ENCODE measurements at regions not wholly inside any gene's neighbourhood (a gene's known extent, or its start where the extent isn't known, plus 50 kb on each side); places are given as distances from the start of the nearest gene placed in this dataset.

GRCh38 chr2:104744537-104744936 is 109.4 kb upstream of the POU3F3 start:
- H3K4me2 ChIP-seq (ENCODE audit: insufficient read depth, low read length): no peak overlapping the region
- H3K27ac ChIP-seq (ENCODE audit: low read depth, low read length): no peak overlapping the region
- H4K20me1 ChIP-seq (ENCODE audit: insufficient read depth, low read length): no peaks in the 10 kb centered on the region
- H3K4me3 ChIP-seq (ENCODE audit: insufficient read depth, low read length): no peak overlapping the region
- H3K9me3 ChIP-seq (ENCODE audit: low read depth, low read length): no peaks in the 10 kb centered on the region
- no peaks in the 10 kb centered on the region for H3K79me2 ChIP-seq (ENCODE audit: insufficient read depth, low read length)
- H3K36me3 ChIP-seq (ENCODE audit: insufficient read depth, low read length): no peaks in the 10 kb centered on the region
- no peaks in the 10 kb centered on the region for H3K4me1 ChIP-seq (ENCODE audit: insufficient read depth, low read length)
- no peak for DNase-seq (ENCODE audit: insufficient read length, low spot score, missing footprints)
- no peak overlapping the region for H2AFZ ChIP-seq (ENCODE audit: low read length)
- TF ChIP-seq CTCF (IDR thresholded peaks at IDR 0.05; ENCODE audit: extremely low read depth, low read depth, low read length): no peak
- no peaks in the 10 kb centered on the region for H3K27me3 ChIP-seq (ENCODE audit: insufficient read depth, low read length)

DNA sequence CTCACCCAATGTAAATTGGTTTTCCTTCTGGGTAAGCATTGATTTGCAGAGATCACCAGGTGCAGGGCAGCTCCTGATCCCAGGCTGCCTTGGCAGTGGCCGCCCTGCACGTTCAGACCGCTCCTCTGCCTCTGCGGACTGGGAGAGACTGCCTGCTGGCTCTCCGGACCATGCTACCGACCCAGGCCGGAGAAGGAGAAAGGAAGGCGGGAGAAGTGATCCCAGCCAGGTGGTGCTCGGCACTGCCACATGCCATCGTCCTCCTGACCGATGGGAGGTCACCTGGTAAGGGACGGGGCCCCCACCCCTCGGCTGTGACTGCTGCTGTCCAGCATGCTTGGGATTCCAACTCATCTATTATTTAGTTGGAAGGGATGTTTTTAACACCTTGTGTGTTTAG is 108.1 kb upstream of the POU3F3 start:
- Histone ChIP-seq H3K9me3 (ENCODE audit: low read depth, low read length) (no peaks in the 10 kb centered on the region), H3K79me2 (ENCODE audit: insufficient read depth, low read length) (no peaks in the 10 kb centered on the region), H3K27me3 (ENCODE audit: insufficient read depth, low read length) (no peaks in the 10 kb centered on the region), H3K4me3 (ENCODE audit: insufficient read depth, low read length) (no peak overlapping the region), H3K4me2 (ENCODE audit: insufficient read depth, low read length) (no peak overlapping the region), H3K4me1 (ENCODE audit: insufficient read depth, low read length) (no peaks in the 10 kb centered on the region), H3K36me3 (ENCODE audit: insufficient read depth, low read length) (no peaks in the 10 kb centered on the region), H2AFZ (ENCODE audit: low read length) (no peak overlapping the region), H3K27ac (ENCODE audit: low read depth, low read length) (no peak overlapping the region), H4K20me1 (ENCODE audit: insufficient read depth, low read length) (no peaks in the 10 kb centered on the region)
- no peak for DNase-seq (ENCODE audit: insufficient read length, low spot score, missing footprints)
- TF ChIP-seq CTCF (IDR thresholded peaks at IDR 0.05; ENCODE audit: extremely low read depth, low read depth, low read length): no peak

- no peaks in the 10 kb centered on the region for H3K27me3 ChIP-seq (ENCODE audit: insufficient read depth, low read length)
- no peaks in the 10 kb centered on the region for H3K4me1 ChIP-seq (ENCODE audit: insufficient read depth, low read length)
- TF ChIP-seq CTCF (IDR thresholded peaks at IDR 0.05; ENCODE audit: extremely low read depth, low read depth, low read length): no peak
- H3K4me2 ChIP-seq (ENCODE audit: insufficient read depth, low read length): no peak overlapping the region
- H3K79me2 ChIP-seq (ENCODE audit: insufficient read depth, low read length): no peaks in the 10 kb centered on the region
- H2AFZ ChIP-seq (ENCODE audit: low read length): no peak overlapping the region
- no peaks in the 10 kb centered on the region for H3K9me3 ChIP-seq (ENCODE audit: low read depth, low read length)
- DNase-seq (ENCODE audit: insufficient read length, low spot score, missing footprints): no peak
- H4K20me1 ChIP-seq (ENCODE audit: insufficient read depth, low read length): no peaks in the 10 kb centered on the region
- H3K36me3 ChIP-seq (ENCODE audit: insufficient read depth, low read length): no peaks in the 10 kb centered on the region
- no peak overlapping the region for H3K27ac ChIP-seq (ENCODE audit: low read depth, low read length)
- H3K4me3 ChIP-seq (ENCODE audit: insufficient read depth, low read length): no peak overlapping the region
These were observed 107.6 kb upstream of the POU3F3 start for GRCh38 chr2:104746299-104746698.

DNA sequence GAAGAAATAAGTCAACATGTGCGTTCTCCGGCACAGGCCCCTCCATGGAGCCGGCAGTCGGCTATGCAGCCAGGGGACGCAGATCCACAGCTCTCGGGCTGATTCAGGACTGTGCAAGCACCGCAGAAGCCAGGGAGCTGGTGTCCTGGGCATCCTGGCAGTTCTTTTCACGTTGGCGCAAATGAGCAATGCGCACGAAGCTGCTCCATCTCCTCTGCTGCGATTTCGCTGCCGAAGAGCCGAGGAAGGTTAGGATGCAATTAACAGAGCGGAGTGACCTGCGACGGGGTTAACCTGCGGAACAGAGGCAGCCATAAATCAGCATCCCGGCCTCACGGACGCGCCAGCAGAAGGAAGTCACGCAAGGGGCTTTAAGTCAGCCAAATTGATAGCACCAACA is 107.1 kb upstream of the POU3F3 start:
- no peak for DNase-seq (ENCODE audit: insufficient read length, low spot score, missing footprints)
- H3K9me3 ChIP-seq (ENCODE audit: low read depth, low read length): no peaks in the 10 kb centered on the region
- no peaks in the 10 kb centered on the region for H3K27me3 ChIP-seq (ENCODE audit: insufficient read depth, low read length)
- H3K4me1 ChIP-seq (ENCODE audit: insufficient read depth, low read length): no peaks in the 10 kb centered on the region
- H3K79me2 ChIP-seq (ENCODE audit: insufficient read depth, low read length): no peaks in the 10 kb centered on the region
- no peaks in the 10 kb centered on the region for H4K20me1 ChIP-seq (ENCODE audit: insufficient read depth, low read length)
- H3K4me3 ChIP-seq (ENCODE audit: insufficient read depth, low read length): no peak overlapping the region
- H2AFZ ChIP-seq (ENCODE audit: low read length): no peak overlapping the region
- H3K27ac ChIP-seq (ENCODE audit: low read depth, low read length): no peak overlapping the region
- no peak overlapping the region for H3K4me2 ChIP-seq (ENCODE audit: insufficient read depth, low read length)
- no peaks in the 10 kb centered on the region for H3K36me3 ChIP-seq (ENCODE audit: insufficient read depth, low read length)
- no peak for TF ChIP-seq CTCF (IDR thresholded peaks at IDR 0.05; ENCODE audit: extremely low read depth, low read depth, low read length)
